ENCODE measurements at regions not wholly inside any gene's neighbourhood (a gene's known extent, or its start where the extent isn't known, plus 50 kb on each side); places are given as distances from the start of the nearest gene placed in this dataset.

GRCh38 chr9:79801459-79801858 is 229.7 kb downstream of the TLE4 start:
- TF ChIP-seq POLR2AphosphoS5 (IDR thresholded peaks at IDR 0.05) = no peak
- no peak for TF ChIP-seq CTCF (IDR thresholded peaks at IDR 0.05)
- no peak for TF ChIP-seq EP300 (IDR thresholded peaks at IDR 0.05)
- no peak for TF ChIP-seq POLR2A (IDR thresholded peaks at IDR 0.05)
- 56 to 89% methylated on average over 3 of the region's 3 CpGs for WGBS, 2 donors (ENCODE audit: low coverage in 1 of 2)
- no peak overlapping the region for H3K27ac ChIP-seq
- no peaks in the 10 kb centered on the region for H3K9me3 ChIP-seq
- no peaks in the 10 kb centered on the region for H3K27me3 ChIP-seq
- H3K4me3 ChIP-seq = no peak overlapping the region
- no peaks in the 10 kb centered on the region for H3K36me3 ChIP-seq
- no peak for ATAC-seq
- H3K4me1 ChIP-seq = peaks cover 0 to 26% (median 5%) of the 10 kb centered on the region in 3 donors

GRCh38 chr9:79800578-79800977 is 228.8 kb downstream of the TLE4 start:
- H3K4me1 ChIP-seq = peaks cover 0 to 26% (median 5%) of the 10 kb centered on the region in 3 donors
- peak; percentile 6 for TF ChIP-seq POLR2AphosphoS5 (IDR thresholded peaks at IDR 0.05)
- no peak for TF ChIP-seq POLR2A (IDR thresholded peaks at IDR 0.05)
- TF ChIP-seq EP300 (IDR thresholded peaks at IDR 0.05) = no peak
- 37 to 67% methylated on average over 1 of the region's 1 CpG for WGBS, 2 donors (ENCODE audit: low coverage in 1 of 2)
- no peaks in the 10 kb centered on the region for H3K9me3 ChIP-seq
- no peaks in the 10 kb centered on the region for H3K27me3 ChIP-seq
- no peak overlapping the region for H3K4me3 ChIP-seq
- ATAC-seq = peak; percentile 31
- no peaks in the 10 kb centered on the region for H3K36me3 ChIP-seq
- no peak overlapping the region for H3K27ac ChIP-seq

- no peak for ATAC-seq
- no peak overlapping the region for H3K4me3 ChIP-seq
These were observed 228.0 kb downstream of the TLE4 start for GRCh38 chr9:79799691-79800335.

GRCh38 chr9:79798450-79798849 is 226.7 kb downstream of the TLE4 start:
- Histone ChIP-seq H3K36me3 (no peaks in the 10 kb centered on the region), H3K27me3 (no peaks in the 10 kb centered on the region), H3K4me3 (no peak overlapping the region), H3K4me1 (peaks cover 0 to 26% (median 5%) of the 10 kb centered on the region in 3 donors), H3K9me3 (no peaks in the 10 kb centered on the region), H3K27ac (no peak overlapping the region)
- WGBS, 2 donors (ENCODE audit: low coverage in 1 of 2) = 90 to 91% methylated on average over 3 of the region's 3 CpGs
- TF ChIP-seq EP300 (IDR thresholded peaks at IDR 0.05) = no peak
- TF ChIP-seq POLR2A (IDR thresholded peaks at IDR 0.05) = no peak
- no peak for TF ChIP-seq POLR2AphosphoS5 (IDR thresholded peaks at IDR 0.05)
- no peak for ATAC-seq

More at GRCh38 chr9:79799691-79800335, 228.0 kb downstream of the TLE4 start:
- TF ChIP-seq EP300 (IDR thresholded peaks at IDR 0.05) = no peak
- peak; percentile 18 for TF ChIP-seq POLR2AphosphoS5 (IDR thresholded peaks at IDR 0.05)
- Histone ChIP-seq H3K4me1 (peaks cover 0 to 26% (median 5%) of the 10 kb centered on the region in 3 donors), H3K9me3 (no peaks in the 10 kb centered on the region), H3K27ac (peak overlapping the region in 1 of 4 donors; percentile 5), H3K27me3 (no peaks in the 10 kb centered on the region), H3K36me3 (no peaks in the 10 kb centered on the region)
- 13 to 24% methylated on average over 5 to 6 of the region's 6 CpGs for WGBS, 2 donors (ENCODE audit: low coverage in 1 of 2)

GRCh38 chr9:79796411-79796810 is 224.6 kb downstream of the TLE4 start:
- H3K9me3 ChIP-seq = no peaks in the 10 kb centered on the region
- TF ChIP-seq POLR2A (IDR thresholded peaks at IDR 0.05) (no peak), POLR2AphosphoS5 (IDR thresholded peaks at IDR 0.05) (no peak), CTCF (IDR thresholded peaks at IDR 0.05) (no peak), EP300 (IDR thresholded peaks at IDR 0.05) (no peak)
- no peaks in the 10 kb centered on the region for H3K27me3 ChIP-seq
- no peak overlapping the region for H3K4me3 ChIP-seq
- peaks cover 0 to 26% (median 5%) of the 10 kb centered on the region in 3 donors for H3K4me1 ChIP-seq
- WGBS, 2 donors (ENCODE audit: low coverage in 1 of 2) = 89 to 100% methylated on average over 1 to 3 of the region's 3 CpGs
- H3K27ac ChIP-seq = no peak overlapping the region
- H3K36me3 ChIP-seq = no peaks in the 10 kb centered on the region
- no peak for ATAC-seq

GRCh38 chr9:79788662-79789061 is 216.9 kb downstream of the TLE4 start:
- 100% methylated on average over 1 of the region's 1 CpG for WGBS, 2 donors (ENCODE audit: low coverage in 1 of 2)
- H3K27me3 ChIP-seq = no peaks in the 10 kb centered on the region
- ATAC-seq = no peak
- no peaks in the 10 kb centered on the region for H3K36me3 ChIP-seq
- TF ChIP-seq EP300 (IDR thresholded peaks at IDR 0.05) = no peak
- no peak for TF ChIP-seq CTCF (IDR thresholded peaks at IDR 0.05)
- TF ChIP-seq POLR2A (IDR thresholded peaks at IDR 0.05) = no peak
- TF ChIP-seq POLR2AphosphoS5 (IDR thresholded peaks at IDR 0.05) = no peak
- H3K4me3 ChIP-seq = no peak overlapping the region
- H3K4me1 ChIP-seq = no peaks in the 10 kb centered on the region
- H3K9me3 ChIP-seq = peaks cover 0 to 5% (median 0%) of the 10 kb centered on the region in 3 donors
- no peak overlapping the region for H3K27ac ChIP-seq
